Transverse colon (tissue), 4 donors: ENCODE measurements at regions not wholly inside any gene's neighbourhood (a gene's known extent, or its start where the extent isn't known, plus 50 kb on each side); places are given as distances from the start of the nearest gene placed in this dataset.

Experiments
- CTCF ChIP-seq, 5 experiments: fragments of 200-600 bp in 3 of 5; fragments of 450-650 bp in 2 of 5; sonication (generic) in 3 of 5; IDR thresholded peaks; 1 replicate in 2 of 5; 2 replicates in 3 of 5; pipeline ENCODE4 v1.5.1; 2016 to 2017; ENCODE audit warnings: antibody characterized with exemption in 5 of 5, inconsistent platforms in 3 of 5, mild to moderate bottlenecking in 2 of 5, moderate library complexity in 1 of 5
- POLR2A ChIP-seq: fragments of 450-650 bp; IDR thresholded peaks from one replicate; pipeline ENCODE4 v1.6.1; 2016; ENCODE audit warnings: antibody characterized with exemption, mild to moderate bottlenecking, moderate library complexity
- POLR2AphosphoS5 ChIP-seq, 3 donors: sonication (generic); formaldehyde crosslinking; IDR thresholded peaks; one replicate each; pipeline ENCODE4 v1.6.1; 2016; ENCODE audit warnings: antibody characterized with exemption in 3 of 3

GRCh38 chr20:57881466-57882385, 171.9 kb upstream of the PMEPA1 start:
- no peak for TF ChIP-seq POLR2A
- no peak for TF ChIP-seq CTCF (IDR thresholded peaks at IDR 0.05)
- TF ChIP-seq POLR2AphosphoS5 (IDR thresholded peaks at IDR 0.05): no peak
